ENCODE measurements at regions not wholly inside any gene's neighbourhood (a gene's known extent, or its start where the extent isn't known, plus 50 kb on each side); places are given as distances from the start of the nearest gene placed in this dataset.

DNA sequence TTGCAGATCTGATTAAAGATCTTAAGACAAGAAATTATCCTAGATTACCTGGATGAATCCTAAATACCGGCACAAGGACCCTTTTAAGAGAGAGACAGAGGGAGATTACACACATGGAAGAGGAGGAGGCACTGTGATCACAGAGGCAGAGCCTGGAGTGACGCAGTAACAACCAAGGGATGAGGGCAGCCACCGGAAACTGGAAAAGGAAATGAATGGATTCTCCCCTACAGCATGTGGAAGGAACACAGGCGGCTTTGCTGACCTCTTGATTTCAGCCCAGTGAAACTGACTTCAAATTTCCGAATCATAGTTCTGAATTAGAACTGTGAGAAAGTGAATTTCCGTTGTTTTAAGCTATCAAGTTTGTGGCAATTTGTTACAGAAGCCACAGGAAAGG lies 50.2 kb upstream of the IVNS1ABP start:
- H3F3A ChIP-seq (ENCODE audit: insufficient read depth, low read length): no peaks in the 10 kb centered on the region
- no peak overlapping the region for H3K4me3 ChIP-seq (ENCODE audit: low read depth, low read length, poor library complexity, severe bottlenecking)
- H3K79me2 ChIP-seq (ENCODE audit: insufficient read depth, low read length): no peaks in the 10 kb centered on the region
- H3K4me1 ChIP-seq (ENCODE audit: insufficient read depth, low read length, severe bottlenecking): no peaks in the 10 kb centered on the region
- no peaks in the 10 kb centered on the region for H3K36me3 ChIP-seq (ENCODE audit: insufficient read depth, low read length)
- no peak overlapping the region for H2AFZ ChIP-seq (ENCODE audit: low read length)
- no peaks in the 10 kb centered on the region for H3K9me3 ChIP-seq (ENCODE audit: low read length)
- no peak overlapping the region for H3K9ac ChIP-seq (ENCODE audit: low read length)
- H3K4me2 ChIP-seq (ENCODE audit: low read length): no peak overlapping the region
- H4K20me1 ChIP-seq (ENCODE audit: insufficient read depth, low read length): no peaks in the 10 kb centered on the region
- H3K27me3 ChIP-seq (ENCODE audit: insufficient read depth, low read length): no peaks in the 10 kb centered on the region
- no peaks in the 10 kb centered on the region for H3K9me2 ChIP-seq (ENCODE audit: low read depth, low read length)
- H3K27ac ChIP-seq (ENCODE audit: low read depth, low read length, poor library complexity, severe bottlenecking): no peak overlapping the region
- TF ChIP-seq EZH2 (IDR thresholded peaks at IDR 0.05; ENCODE audit: borderline replicate concordance, low read length) (no peak), CTCF (IDR thresholded peaks at IDR 0.05; ENCODE audit: low read length) (no peak)
